Thyroid gland (tissue), 4 donors: ENCODE measurements at regions not wholly inside any gene's neighbourhood (a gene's known extent, or its start where the extent isn't known, plus 50 kb on each side); places are given as distances from the start of the nearest gene placed in this dataset.

Source experiments
- CTCF ChIP-seq, 6 experiments: fragments of 200-600 bp in 3 of 6; fragments of 450-650 bp in 3 of 6; sonication (generic) in 3 of 6; IDR thresholded peaks; one replicate each; pipeline ENCODE4 v1.5.1; 2016 to 2019; ENCODE audit warnings: antibody characterized with exemption in 6 of 6, mild to moderate bottlenecking in 2 of 6, inconsistent platforms in 1 of 6, moderate library complexity in 1 of 6
- POLR2A ChIP-seq, 2 donors: fragments of 450-650 bp; IDR thresholded peaks; one replicate each; pipeline ENCODE4 v1.6.1; 2017; ENCODE audit warnings: antibody characterized with exemption in 2 of 2, mild to moderate bottlenecking in 2 of 2, moderate library complexity in 1 of 2

- TF ChIP-seq POLR2A (IDR thresholded peaks at IDR 0.05): no peak
- no peak for TF ChIP-seq CTCF (IDR thresholded peaks at IDR 0.05)
These were observed 156.2 kb downstream of the SPATA31D1 start for GRCh38 chr9:82144803-82145202.
